Spleen (tissue), 11 donors: ENCODE measurements at regions not wholly inside any gene's neighbourhood (a gene's known extent, or its start where the extent isn't known, plus 50 kb on each side); places are given as distances from the start of the nearest gene placed in this dataset.

Experiments
- DNase-seq: peaks from one replicate; pipeline ENCODE4 v3.0.0-alpha.2; 2020
- H3K27ac ChIP-seq, 8 donors: fragments of 200-600 bp; sonication (generic) in 7 of 8; 1 replicate in 4 of 8; 2 replicates in 4 of 8; pipeline versions ENCODE4 v1.5.0 to v1.8.0; 2016 to 2021; ENCODE audit warnings: inconsistent platforms in 4 of 8, mild to moderate bottlenecking in 4 of 8, moderate library complexity in 1 of 8
- H3K27me3 ChIP-seq, 7 donors: fragments of 200-600 bp; sonication (generic) in 6 of 7; replicated peaks in 1 of 7; 1 replicate in 4 of 7; 2 replicates in 3 of 7; pipeline versions ENCODE4 v1.5.0 to v1.8.0; 2016 to 2021; ENCODE audit warnings: inconsistent platforms in 3 of 7, mild to moderate bottlenecking in 1 of 7
- H3K36me3 ChIP-seq, 6 donors: fragments of 200-600 bp; sonication (generic) in 5 of 6; 1 replicate in 4 of 6; 2 replicates in 2 of 6; pipeline versions ENCODE4 v1.5.0 to v1.8.0; 2016 to 2021; ENCODE audit warnings: inconsistent platforms in 2 of 6
- H3K4me1 ChIP-seq, 6 donors: fragments of 200-600 bp; sonication (generic) in 5 of 6; 1 replicate in 3 of 6; 2 replicates in 3 of 6; pipeline versions ENCODE4 v1.5.0 to v1.8.0; 2016 to 2021; ENCODE audit warnings: inconsistent platforms in 3 of 6
- H3K4me3 ChIP-seq, 8 donors: fragments of 200-600 bp; sonication (generic) in 7 of 8; 1 replicate in 4 of 8; 2 replicates in 4 of 8; pipeline versions ENCODE4 v1.5.0 to v1.8.0; 2016 to 2021; ENCODE audit warnings: inconsistent platforms in 4 of 8, mild to moderate bottlenecking in 4 of 8, moderate library complexity in 2 of 8
- H3K9me3 ChIP-seq, 8 donors: fragments of 200-600 bp; sonication (generic) in 7 of 8; 1 replicate in 4 of 8; 2 replicates in 4 of 8; pipeline versions ENCODE4 v1.5.0 to v1.8.0; 2016 to 2021; ENCODE audit warnings: inconsistent platforms in 4 of 8
- POLR2A ChIP-seq, 3 donors: fragments of 450-650 bp; IDR thresholded peaks; one replicate each; pipeline ENCODE4 v1.5.1; 2017; ENCODE audit warnings: antibody characterized with exemption in 3 of 3, mild to moderate bottlenecking in 1 of 3
- POLR2AphosphoS5 ChIP-seq, 3 donors: sonication (generic); formaldehyde crosslinking; IDR thresholded peaks; one replicate each; pipeline ENCODE4 v1.5.1; 2017; ENCODE audit warnings: antibody characterized with exemption in 3 of 3
- WGBS, 5 donors: extraction: QIAGEN DNeasy Blood & Tissue Kit in 3 of 5; methylation state at CpG; one replicate each; pipeline versions ENCODE4 v1.1.5 to v1.1.7; 2013 to 2018; 5-methylcytosine and 5-hydroxymethylcytosine counted together
- intact Hi-C: fragments of 100-400 bp; cut with DNase I; formaldehyde crosslinking; loops from one replicate; pipeline ENCODE4 v1.15.0; 2023; ENCODE audit warnings: low total_unique reads
- TF ChIP-seq, protein P1 (sequence below), 11 experiments: fragments of 200-600 bp in 7 of 11; fragments of 450-650 bp in 4 of 11; sonication (generic) in 4 of 11; IDR thresholded peaks in 8 of 11; conservative IDR thresholded peaks in 3 of 11; 1 replicate in 7 of 11; 2 replicates in 4 of 11; pipeline versions ENCODE4 v1.4.0 to v1.8.0; 2016 to 2021; ENCODE audit warnings: antibody characterized with exemption in 11 of 11, inconsistent platforms in 4 of 11, mild to moderate bottlenecking in 1 of 11
- donor health status: healthy with polysubstance abuse.
- donor health status: DM: no; HTN: no; CAD: no; lungs with moderate emphysema.
- donor health status: DM: no; HTN: no; CAD: no.
- donor health status: Bipolar disorder and iron deficiency.
- donor health status: healthy.
- donor health status: DM: no; HTN: no; CAD: no.
- donor health status: DM: yes; HTN: yes; CAD: no.

DNA sequence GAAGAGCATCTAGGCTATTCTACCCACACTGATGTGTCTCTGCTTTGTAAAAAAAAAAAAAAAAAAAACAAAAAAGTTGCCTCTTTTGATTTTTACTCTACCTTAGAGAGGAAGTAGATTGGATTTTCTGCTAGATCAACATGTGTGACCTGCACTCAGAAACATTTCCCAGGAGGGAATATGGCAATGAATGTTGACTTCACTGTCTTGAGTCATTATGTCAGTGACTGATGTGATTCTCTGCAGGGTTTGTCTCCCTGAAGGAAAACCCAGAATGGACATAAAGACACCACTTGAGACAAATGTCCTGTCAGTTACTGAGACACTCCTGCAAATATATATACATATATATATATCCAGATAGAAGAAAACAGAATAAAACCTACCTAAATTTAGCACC, 370.3 kb downstream of the BMPER start:
- Histone ChIP-seq H3K4me3 (no peak overlapping the region), H3K27me3 (no peaks in the 10 kb centered on the region), H3K4me1 (no peaks in the 10 kb centered on the region), H3K9me3 (no peaks in the 10 kb centered on the region), H3K36me3 (no peaks in the 10 kb centered on the region), H3K27ac (no peak overlapping the region)
- intact Hi-C loops: no loop called here
- TF ChIP-seq POLR2A (IDR thresholded peaks at IDR 0.05): no peak
- TF ChIP-seq, protein P1, sequence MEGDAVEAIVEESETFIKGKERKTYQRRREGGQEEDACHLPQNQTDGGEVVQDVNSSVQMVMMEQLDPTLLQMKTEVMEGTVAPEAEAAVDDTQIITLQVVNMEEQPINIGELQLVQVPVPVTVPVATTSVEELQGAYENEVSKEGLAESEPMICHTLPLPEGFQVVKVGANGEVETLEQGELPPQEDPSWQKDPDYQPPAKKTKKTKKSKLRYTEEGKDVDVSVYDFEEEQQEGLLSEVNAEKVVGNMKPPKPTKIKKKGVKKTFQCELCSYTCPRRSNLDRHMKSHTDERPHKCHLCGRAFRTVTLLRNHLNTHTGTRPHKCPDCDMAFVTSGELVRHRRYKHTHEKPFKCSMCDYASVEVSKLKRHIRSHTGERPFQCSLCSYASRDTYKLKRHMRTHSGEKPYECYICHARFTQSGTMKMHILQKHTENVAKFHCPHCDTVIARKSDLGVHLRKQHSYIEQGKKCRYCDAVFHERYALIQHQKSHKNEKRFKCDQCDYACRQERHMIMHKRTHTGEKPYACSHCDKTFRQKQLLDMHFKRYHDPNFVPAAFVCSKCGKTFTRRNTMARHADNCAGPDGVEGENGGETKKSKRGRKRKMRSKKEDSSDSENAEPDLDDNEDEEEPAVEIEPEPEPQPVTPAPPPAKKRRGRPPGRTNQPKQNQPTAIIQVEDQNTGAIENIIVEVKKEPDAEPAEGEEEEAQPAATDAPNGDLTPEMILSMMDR (IDR thresholded peaks at IDR 0.05 in 8 of 11, conservative IDR thresholded peaks at IDR 0.05 in 3 of 11): no peak
- no peak for DNase-seq

DNA sequence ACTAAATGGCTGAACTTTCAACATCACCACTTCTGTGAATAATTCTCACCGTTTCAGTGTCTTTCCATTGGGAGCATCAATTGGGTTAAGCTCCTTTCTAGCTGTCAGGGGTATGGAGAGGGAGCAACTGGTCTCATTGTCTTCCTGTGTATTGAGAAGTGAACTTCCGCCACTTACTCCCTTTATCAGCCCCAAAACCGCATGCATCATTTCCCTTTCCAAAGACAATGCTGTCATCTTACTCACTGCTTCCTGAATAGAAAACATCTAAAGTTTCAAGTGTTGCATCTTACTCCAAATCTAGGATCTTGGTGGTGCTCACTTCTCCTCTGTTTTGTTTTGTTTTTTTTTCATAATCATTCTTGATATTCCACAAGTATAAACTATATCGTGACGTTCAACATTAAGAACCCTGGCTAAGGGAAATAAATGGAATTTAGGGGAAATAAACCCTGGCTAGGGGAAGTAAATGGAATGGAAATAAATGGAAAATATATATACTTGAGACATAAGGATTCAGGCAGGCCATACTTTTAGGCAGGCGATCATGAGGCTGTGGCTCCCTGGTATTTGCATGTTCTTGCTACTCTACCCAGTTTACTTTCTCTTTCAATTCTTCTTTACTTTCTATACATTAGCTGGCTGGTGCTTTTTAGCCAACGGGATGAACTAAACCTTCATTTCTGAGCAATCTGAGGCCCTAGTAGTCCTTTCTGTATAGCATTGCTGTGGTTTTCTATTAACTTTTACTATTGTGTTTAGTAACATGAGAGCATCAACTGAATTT, 371.9 kb downstream of the BMPER start:
- intact Hi-C loops: no loop called here
- TF ChIP-seq POLR2AphosphoS5 (IDR thresholded peaks at IDR 0.05) (no peak), POLR2A (IDR thresholded peaks at IDR 0.05) (no peak)
- TF ChIP-seq, protein P1 (IDR thresholded peaks at IDR 0.05 in 8 of 11, conservative IDR thresholded peaks at IDR 0.05 in 3 of 11): no peak
- H3K27ac ChIP-seq: no peak overlapping the region
- WGBS, 5 donors: 58 to 69% (median 63%) methylated on average over 7 of the region's 7 CpGs
- H3K27me3 ChIP-seq: no peaks in the 10 kb centered on the region
- H3K4me1 ChIP-seq: no peaks in the 10 kb centered on the region
- peaks cover 0 to 11% (median 9%) of the 10 kb centered on the region in 8 donors for H3K9me3 ChIP-seq
- H3K36me3 ChIP-seq: no peaks in the 10 kb centered on the region
- H3K4me3 ChIP-seq: no peak overlapping the region
- DNase-seq: no peak

GRCh38 chr7:34277803-34278199, 372.5 kb downstream of the BMPER start:
- no peaks in the 10 kb centered on the region for H3K27me3 ChIP-seq
- TF ChIP-seq POLR2AphosphoS5 (IDR thresholded peaks at IDR 0.05): no peak
- TF ChIP-seq, protein P1 (IDR thresholded peaks at IDR 0.05 in 8 of 11, conservative IDR thresholded peaks at IDR 0.05 in 3 of 11): no peak
- TF ChIP-seq POLR2A (IDR thresholded peaks at IDR 0.05): no peak
- no peak for DNase-seq
- 71 to 88% (median 78%) methylated on average over 4 of the region's 4 CpGs for WGBS, 5 donors
- peaks cover 0 to 16% (median 14%) of the 10 kb centered on the region in 8 donors for H3K9me3 ChIP-seq
- no peaks in the 10 kb centered on the region for H3K36me3 ChIP-seq
- H3K27ac ChIP-seq: no peak overlapping the region
- intact Hi-C loops: no loop called here
- no peak overlapping the region for H3K4me3 ChIP-seq
- no peaks in the 10 kb centered on the region for H3K4me1 ChIP-seq

DNA sequence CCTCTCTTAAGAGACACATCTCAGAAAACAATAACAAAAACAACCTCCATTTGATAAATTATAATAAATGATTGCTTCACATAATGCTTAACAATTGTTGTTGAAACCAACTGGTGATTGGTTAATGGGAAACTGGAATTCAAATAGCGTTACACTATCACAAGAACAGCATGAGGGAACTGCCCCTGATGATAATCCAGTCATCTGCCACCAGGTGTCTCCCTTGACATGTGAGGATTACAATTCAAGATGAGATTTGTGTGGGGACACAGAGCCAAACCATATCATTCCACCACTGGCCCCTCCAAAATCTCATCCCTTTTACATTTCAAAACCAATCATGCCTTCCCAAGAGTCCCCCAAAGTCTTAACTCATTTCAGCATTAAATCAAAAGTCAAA, 375.9 kb downstream of the BMPER start:
- Histone ChIP-seq H3K36me3 (no peaks in the 10 kb centered on the region), H3K4me1 (no peaks in the 10 kb centered on the region), H3K9me3 (peaks cover 0 to 30% (median 14%) of the 10 kb centered on the region in 8 donors), H3K27ac (no peak overlapping the region), H3K27me3 (no peaks in the 10 kb centered on the region), H3K4me3 (no peak overlapping the region)
- DNase-seq: no peak
- intact Hi-C loops: no loop called here
- 90 to 97% (median 93%) methylated on average over 1 of the region's 1 CpG for WGBS, 5 donors
- no peak for TF ChIP-seq POLR2A (IDR thresholded peaks at IDR 0.05)
- no peak for TF ChIP-seq POLR2AphosphoS5 (IDR thresholded peaks at IDR 0.05)
- TF ChIP-seq, protein P1 (IDR thresholded peaks at IDR 0.05 in 8 of 11, conservative IDR thresholded peaks at IDR 0.05 in 3 of 11): no peak
